GM23338 (cell line): ENCODE measurements at regions not wholly inside any gene's neighbourhood (a gene's known extent, or its start where the extent isn't known, plus 50 kb on each side); places are given as distances from the start of the nearest gene placed in this dataset.

Experiments used
- CREB1 ChIP-seq: fragments of 250-450 bp; sonication (Bioruptor Pico); IDR thresholded peaks from 2 replicates; pipeline ENCODE4 v1.5.0; 2020; ENCODE audit warnings: low read depth, mild to moderate bottlenecking, moderate library complexity
- CTCF ChIP-seq, 2 experiments: fragments of 200-600 bp in 1 of 2; sonication (generic) in 1 of 2; conservative IDR thresholded peaks; 2 replicates each; pipeline versions ENCODE4 v1.5.1 to v1.6.1; 2016 to 2017; ENCODE audit warnings: antibody characterized with exemption in 2 of 2, low read depth in 2 of 2, mild to moderate bottlenecking in 2 of 2, moderate library complexity in 1 of 2
- EZH2 ChIP-seq: fragments of 200-600 bp; sonication (generic); IDR thresholded peaks from one replicate; pipeline ENCODE4 v1.8.0; 2017; ENCODE audit warnings: antibody characterized with exemption, mild to moderate bottlenecking, low read depth; ENCODE audit not compliant: unreplicated experiment
- NANOG ChIP-seq: IDR thresholded peaks from 2 replicates; pipeline ENCODE4 v1.6.1; 2016; ENCODE audit warnings: antibody characterized with exemption, borderline replicate concordance

- TF ChIP-seq CTCF (conservative IDR thresholded peaks at IDR 0.05; ENCODE audit: low read depth in 2 of 2) (no peak), CREB1 (CRISPR knock-in tag) (no peak), NANOG (no peak), EZH2 (no peak)
Measured at GRCh38 chr5:56761151-56761885, 54.0 kb upstream of the MAP3K1 start.
